ENCODE measurements at regions not wholly inside any gene's neighbourhood (a gene's known extent, or its start where the extent isn't known, plus 50 kb on each side); places are given as distances from the start of the nearest gene placed in this dataset.
"Not testable (repeated sequence)": the region's sequence is repeated elsewhere in the genome, so short reads cannot be mapped to it uniquely, and the experiment has no call there.

- Histone ChIP-seq H3K36me3 (ENCODE audit: insufficient read depth, low read depth, low read length) (no peaks in the 10 kb centered on the region), H3K9me3 (ENCODE audit: insufficient read depth, low read depth, low read length) (no peaks in the 10 kb centered on the region; the same call in 1 of the 2 replicates), H3K4me1 (ENCODE audit: insufficient read depth, low read length) (no peaks in the 10 kb centered on the region), H3K27ac (ENCODE audit: low read length) (no peak overlapping the region), H3K4me3 (ENCODE audit: low read length) (no peak overlapping the region), H3K27me3 (ENCODE audit: insufficient read depth, low read length) (no peaks in the 10 kb centered on the region), H3K9ac (ENCODE audit: low read depth, low read length) (no peak overlapping the region)
Measured at GRCh38 chr4:28310926-28311325, 1450.3 kb downstream of the STIM2 start.

GRCh38 chr4:28312497-28312896, 1451.9 kb downstream of the STIM2 start:
- H3K4me3 ChIP-seq (ENCODE audit: low read length); H3K4me1 ChIP-seq (ENCODE audit: insufficient read depth, low read length); H3K9me3 ChIP-seq (ENCODE audit: insufficient read depth, low read depth, low read length); H3K36me3 ChIP-seq (ENCODE audit: insufficient read depth, low read depth, low read length); H3K9ac ChIP-seq (ENCODE audit: low read depth, low read length); H3K27me3 ChIP-seq (ENCODE audit: insufficient read depth, low read length); H3K27ac ChIP-seq (ENCODE audit: low read length): not testable (repeated sequence)

GRCh38 chr4:28313729-28314713, 1453.4 kb downstream of the STIM2 start:
- Histone ChIP-seq H3K4me3 (ENCODE audit: low read length) (no peak overlapping the region), H3K27me3 (ENCODE audit: insufficient read depth, low read length) (no peaks in the 10 kb centered on the region), H3K27ac (ENCODE audit: low read length) (no peak overlapping the region), H3K9ac (ENCODE audit: low read depth, low read length) (no peak overlapping the region), H3K4me1 (ENCODE audit: insufficient read depth, low read length) (no peaks in the 10 kb centered on the region), H3K9me3 (ENCODE audit: insufficient read depth, low read depth, low read length) (no peaks in the 10 kb centered on the region; the same call in 1 of the 2 replicates), H3K36me3 (ENCODE audit: insufficient read depth, low read depth, low read length) (no peaks in the 10 kb centered on the region)

GRCh38 chr4:28317221-28317620, 1456.6 kb downstream of the STIM2 start:
- Histone ChIP-seq H3K4me1 (ENCODE audit: insufficient read depth, low read length) (no peaks in the 10 kb centered on the region; the same call in 1 of the 2 replicates), H3K9ac (ENCODE audit: low read depth, low read length) (no peak overlapping the region), H3K27ac (ENCODE audit: low read length) (no peak overlapping the region), H3K9me3 (ENCODE audit: insufficient read depth, low read depth, low read length) (no peaks in the 10 kb centered on the region), H3K4me3 (ENCODE audit: low read length) (no peak overlapping the region), H3K27me3 (ENCODE audit: insufficient read depth, low read length) (no peaks in the 10 kb centered on the region), H3K36me3 (ENCODE audit: insufficient read depth, low read depth, low read length) (no peaks in the 10 kb centered on the region)

- H3K36me3 ChIP-seq (ENCODE audit: insufficient read depth, low read depth, low read length): no peaks in the 10 kb centered on the region
- H3K4me1 ChIP-seq (ENCODE audit: insufficient read depth, low read length): no peaks in the 10 kb centered on the region; the same call in 1 of the 2 replicates
- no peaks in the 10 kb centered on the region for H3K27me3 ChIP-seq (ENCODE audit: insufficient read depth, low read length)
- H3K4me3 ChIP-seq (ENCODE audit: low read length): no peak overlapping the region
- no peaks in the 10 kb centered on the region for H3K9me3 ChIP-seq (ENCODE audit: insufficient read depth, low read depth, low read length)
- no peak overlapping the region for H3K9ac ChIP-seq (ENCODE audit: low read depth, low read length)
- no peak overlapping the region for H3K27ac ChIP-seq (ENCODE audit: low read length)
Measured at GRCh38 chr4:28334249-28334648, 1473.6 kb downstream of the STIM2 start.

GRCh38 chr4:28341784-28342183, 1481.1 kb downstream of the STIM2 start:
- no peak overlapping the region for H3K27ac ChIP-seq (ENCODE audit: low read length)
- peaks cover 20% of the 10 kb centered on the region; the same call in 1 of the 2 replicates for H3K9me3 ChIP-seq (ENCODE audit: insufficient read depth, low read depth, low read length)
- no peak overlapping the region for H3K9ac ChIP-seq (ENCODE audit: low read depth, low read length)
- no peaks in the 10 kb centered on the region; the same call in 1 of the 2 replicates for H3K4me1 ChIP-seq (ENCODE audit: insufficient read depth, low read length)
- H3K27me3 ChIP-seq (ENCODE audit: insufficient read depth, low read length): no peaks in the 10 kb centered on the region
- H3K36me3 ChIP-seq (ENCODE audit: insufficient read depth, low read depth, low read length): no peaks in the 10 kb centered on the region
- no peak overlapping the region for H3K4me3 ChIP-seq (ENCODE audit: low read length)

GRCh38 chr4:28350485-28350884, 1489.8 kb downstream of the STIM2 start:
- no peaks in the 10 kb centered on the region for H3K36me3 ChIP-seq (ENCODE audit: insufficient read depth, low read depth, low read length)

GRCh38 chr4:28351102-28351501, 1490.5 kb downstream of the STIM2 start:
- no peaks in the 10 kb centered on the region; the same call in 1 of the 2 replicates for H3K4me1 ChIP-seq (ENCODE audit: insufficient read depth, low read length)
- no peaks in the 10 kb centered on the region for H3K27me3 ChIP-seq (ENCODE audit: insufficient read depth, low read length)
- peaks cover 8% of the 10 kb centered on the region for H3K9me3 ChIP-seq (ENCODE audit: insufficient read depth, low read depth, low read length)
- H3K36me3 ChIP-seq (ENCODE audit: insufficient read depth, low read depth, low read length): no peaks in the 10 kb centered on the region
- H3K27ac ChIP-seq (ENCODE audit: low read length): no peak overlapping the region
- no peak overlapping the region for H3K9ac ChIP-seq (ENCODE audit: low read depth, low read length)
- no peak overlapping the region for H3K4me3 ChIP-seq (ENCODE audit: low read length)

More at GRCh38 chr4:28350485-28350884, 1489.8 kb downstream of the STIM2 start:
- Histone ChIP-seq H3K4me1 (ENCODE audit: insufficient read depth, low read length) (no peaks in the 10 kb centered on the region; the same call in 1 of the 2 replicates), H3K9ac (ENCODE audit: low read depth, low read length) (no peak overlapping the region), H3K27ac (ENCODE audit: low read length) (no peak overlapping the region), H3K27me3 (ENCODE audit: insufficient read depth, low read length) (no peaks in the 10 kb centered on the region), H3K4me3 (ENCODE audit: low read length) (no peak overlapping the region), H3K9me3 (ENCODE audit: insufficient read depth, low read depth, low read length) (peaks cover 8% of the 10 kb centered on the region)

- Histone ChIP-seq H3K4me3 (ENCODE audit: low read length) (no peak overlapping the region), H3K27ac (ENCODE audit: low read length) (no peak overlapping the region), H3K27me3 (ENCODE audit: insufficient read depth, low read length) (no peaks in the 10 kb centered on the region), H3K36me3 (ENCODE audit: insufficient read depth, low read depth, low read length) (no peaks in the 10 kb centered on the region), H3K9me3 (ENCODE audit: insufficient read depth, low read depth, low read length) (peaks cover 8% of the 10 kb centered on the region), H3K4me1 (ENCODE audit: insufficient read depth, low read length) (no peaks in the 10 kb centered on the region; the same call in 1 of the 2 replicates), H3K9ac (ENCODE audit: low read depth, low read length) (no peak overlapping the region)
Measured at GRCh38 chr4:28351826-28352225, 1491.2 kb downstream of the STIM2 start.

GRCh38 chr4:28354880-28355656, 1494.4 kb downstream of the STIM2 start:
- Histone ChIP-seq H3K36me3 (ENCODE audit: insufficient read depth, low read depth, low read length) (no peaks in the 10 kb centered on the region), H3K9ac (ENCODE audit: low read depth, low read length) (no peak overlapping the region), H3K4me3 (ENCODE audit: low read length) (no peak overlapping the region), H3K27ac (ENCODE audit: low read length) (no peak overlapping the region), H3K27me3 (ENCODE audit: insufficient read depth, low read length) (no peaks in the 10 kb centered on the region), H3K9me3 (ENCODE audit: insufficient read depth, low read depth, low read length) (peaks cover 8% of the 10 kb centered on the region), H3K4me1 (ENCODE audit: insufficient read depth, low read length) (no peaks in the 10 kb centered on the region; the same call in 1 of the 2 replicates)

GRCh38 chr4:28357990-28358389, 1497.3 kb downstream of the STIM2 start:
- Histone ChIP-seq H3K4me3 (ENCODE audit: low read length) (no peak overlapping the region), H3K27me3 (ENCODE audit: insufficient read depth, low read length) (no peaks in the 10 kb centered on the region), H3K4me1 (ENCODE audit: insufficient read depth, low read length) (no peaks in the 10 kb centered on the region; the same call in 1 of the 2 replicates), H3K9me3 (ENCODE audit: insufficient read depth, low read depth, low read length) (no peaks in the 10 kb centered on the region), H3K27ac (ENCODE audit: low read length) (no peak overlapping the region), H3K36me3 (ENCODE audit: insufficient read depth, low read depth, low read length) (no peaks in the 10 kb centered on the region), H3K9ac (ENCODE audit: low read depth, low read length) (no peak overlapping the region)

All from iPS-20b (cell line).